ENCODE measurements at regions not wholly inside any gene's neighbourhood (a gene's known extent, or its start where the extent isn't known, plus 50 kb on each side); places are given as distances from the start of the nearest gene placed in this dataset.
A peak's percentile ranks its signal among the peaks of the same experiment; 100 is the strongest.

DNA sequence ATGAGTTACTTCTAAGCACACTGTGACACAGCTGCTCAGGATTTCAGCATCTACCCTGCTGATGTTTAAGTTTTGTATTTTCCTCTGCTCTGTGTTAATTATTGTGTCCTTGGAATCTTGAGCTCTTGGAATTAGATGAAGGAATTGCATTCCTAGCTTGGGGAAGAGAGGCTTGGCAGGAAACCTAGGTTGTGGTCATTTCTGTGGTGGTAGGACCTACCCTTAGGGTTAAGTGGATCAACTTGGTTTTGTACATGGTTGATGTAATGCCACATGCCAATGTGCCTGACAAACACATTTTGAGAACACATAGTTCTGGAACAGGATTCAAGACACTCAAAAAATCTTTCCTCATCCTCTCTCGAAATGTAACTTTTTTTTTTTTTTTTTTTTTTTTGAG, 264.5 kb upstream of the MEX3C start:
- H3K79me2 ChIP-seq (ENCODE audit: control insufficient read depth, insufficient read depth, low read length): no peaks in the 10 kb centered on the region
- no peaks in the 10 kb centered on the region for H3K9me3 ChIP-seq (ENCODE audit: control insufficient read depth, insufficient read depth, low read depth, low read length)
- peak in 1 of 2 donors; percentile 6 for DNase-seq (ENCODE audit: low read depth in 2 of 2)
- H3K4me2 ChIP-seq (ENCODE audit: extremely low read depth, insufficient read depth, low read length): no peak overlapping the region
- TF ChIP-seq CTCF (conservative IDR thresholded peaks at IDR 0.05 in 1 of 2, IDR thresholded peaks at IDR 0.05 in 1 of 2; ENCODE audit: low read depth in 1 of 2, low read length in 2 of 2) (no peak), EZH2 (IDR thresholded peaks at IDR 0.05; ENCODE audit: low read length, missing control alignments) (no peak)
- no peak overlapping the region for H3K27ac ChIP-seq (ENCODE audit: insufficient read depth, low read length)
- no peaks in the 10 kb centered on the region for H3K27me3 ChIP-seq (ENCODE audit: control insufficient read depth, insufficient read depth, low read length)
- H3K4me3 ChIP-seq (replicated peaks in 1 of 4; ENCODE audit: control extremely low read depth in 1 of 4, insufficient read depth in 1 of 4, low read depth in 3 of 4, low read length in 4 of 4): no peak overlapping the region
- no peaks in the 10 kb centered on the region for H4K20me1 ChIP-seq (ENCODE audit: control insufficient read depth, extremely low read depth, insufficient read depth, low read length)
- H3K36me3 ChIP-seq (ENCODE audit: control insufficient read depth, insufficient read depth, low read length): no peaks in the 10 kb centered on the region
- H3K9ac ChIP-seq (ENCODE audit: insufficient read depth, low read length): no peak overlapping the region
- H3K4me1 ChIP-seq (ENCODE audit: control insufficient read depth, extremely low read depth, insufficient read depth, low read length): no peaks in the 10 kb centered on the region
- no peak overlapping the region for H2AFZ ChIP-seq (ENCODE audit: low read length)

- no peak overlapping the region for H3K9ac ChIP-seq (ENCODE audit: insufficient read depth, low read length)
- no peaks in the 10 kb centered on the region for H3K4me1 ChIP-seq (ENCODE audit: control insufficient read depth, extremely low read depth, insufficient read depth, low read length)
- H3K9me3 ChIP-seq (ENCODE audit: control insufficient read depth, insufficient read depth, low read depth, low read length): no peaks in the 10 kb centered on the region
- H3K79me2 ChIP-seq (ENCODE audit: control insufficient read depth, insufficient read depth, low read length): no peaks in the 10 kb centered on the region
- no peak overlapping the region for H3K4me2 ChIP-seq (ENCODE audit: extremely low read depth, insufficient read depth, low read length)
- H3K36me3 ChIP-seq (ENCODE audit: control insufficient read depth, insufficient read depth, low read length): no peaks in the 10 kb centered on the region
- no peak overlapping the region for H2AFZ ChIP-seq (ENCODE audit: low read length)
- no peak for DNase-seq (ENCODE audit: low read depth in 2 of 2)
- no peak for TF ChIP-seq CTCF (conservative IDR thresholded peaks at IDR 0.05 in 1 of 2, IDR thresholded peaks at IDR 0.05 in 1 of 2; ENCODE audit: low read depth in 1 of 2, low read length in 2 of 2)
- TF ChIP-seq EZH2 (IDR thresholded peaks at IDR 0.05; ENCODE audit: low read length, missing control alignments): no peak
- no peaks in the 10 kb centered on the region for H4K20me1 ChIP-seq (ENCODE audit: control insufficient read depth, extremely low read depth, insufficient read depth, low read length)
- H3K27ac ChIP-seq (ENCODE audit: insufficient read depth, low read length): no peak overlapping the region
- H3K4me3 ChIP-seq (replicated peaks in 1 of 4; ENCODE audit: control extremely low read depth in 1 of 4, insufficient read depth in 1 of 4, low read depth in 3 of 4, low read length in 4 of 4): no peak overlapping the region
- no peaks in the 10 kb centered on the region for H3K27me3 ChIP-seq (ENCODE audit: control insufficient read depth, insufficient read depth, low read length)
Measured at GRCh38 chr18:51463483-51464136, 266.1 kb upstream of the MEX3C start.

GRCh38 chr18:51478908-51479307, 281.4 kb upstream of the MEX3C start:
- Histone ChIP-seq H3K9ac (ENCODE audit: insufficient read depth, low read length) (no peak overlapping the region), H2AFZ (ENCODE audit: low read length) (no peak overlapping the region), H3K4me1 (ENCODE audit: control insufficient read depth, extremely low read depth, insufficient read depth, low read length) (no peaks in the 10 kb centered on the region), H4K20me1 (ENCODE audit: control insufficient read depth, extremely low read depth, insufficient read depth, low read length) (no peaks in the 10 kb centered on the region), H3K4me2 (ENCODE audit: extremely low read depth, insufficient read depth, low read length) (no peak overlapping the region), H3K27me3 (ENCODE audit: control insufficient read depth, insufficient read depth, low read length) (no peaks in the 10 kb centered on the region), H3K4me3 (replicated peaks in 1 of 4; ENCODE audit: control extremely low read depth in 1 of 4, insufficient read depth in 1 of 4, low read depth in 3 of 4, low read length in 4 of 4) (no peak overlapping the region), H3K79me2 (ENCODE audit: control insufficient read depth, insufficient read depth, low read length) (no peaks in the 10 kb centered on the region), H3K9me3 (ENCODE audit: control insufficient read depth, insufficient read depth, low read depth, low read length) (no peaks in the 10 kb centered on the region), H3K36me3 (ENCODE audit: control insufficient read depth, insufficient read depth, low read length) (no peaks in the 10 kb centered on the region), H3K27ac (ENCODE audit: insufficient read depth, low read length) (no peak overlapping the region)
- DNase-seq (ENCODE audit: low read depth in 2 of 2): no peak
- TF ChIP-seq EZH2 (IDR thresholded peaks at IDR 0.05; ENCODE audit: low read length, missing control alignments) (no peak), CTCF (conservative IDR thresholded peaks at IDR 0.05 in 1 of 2, IDR thresholded peaks at IDR 0.05 in 1 of 2; ENCODE audit: low read depth in 1 of 2, low read length in 2 of 2) (no peak)

Data from fibroblast of lung (primary cell).